ENCODE measurements at regions not wholly inside any gene's neighbourhood (a gene's known extent, or its start where the extent isn't known, plus 50 kb on each side); places are given as distances from the start of the nearest gene placed in this dataset.

- TF ChIP-seq POLR2A (IDR thresholded peaks at IDR 0.05; ENCODE audit: low read depth, low read length): no peak
- TF ChIP-seq TAF1 (IDR thresholded peaks at IDR 0.05; ENCODE audit: borderline replicate concordance, low read depth, low read length): no peak
Measured at GRCh38 chr15:37865687-37866086, 68.8 kb upstream of the TMCO5A start.
